HL-60 (cell line): ENCODE measurements at regions not wholly inside any gene's neighbourhood (a gene's known extent, or its start where the extent isn't known, plus 50 kb on each side); places are given as distances from the start of the nearest gene placed in this dataset.

Source experiments
- CTCF ChIP-seq: IDR thresholded peaks from one replicate; pipeline ENCODE4 v1.5.1; 2011; ENCODE audit warnings: low read length, control low read depth, inconsistent platforms; ENCODE audit not compliant: insufficient read depth
- REST ChIP-seq: IDR thresholded peaks from 2 replicates; pipeline ENCODE4 v1.6.1; 2012; ENCODE audit warnings: low read depth; ENCODE audit not compliant: insufficient replicate concordance

- TF ChIP-seq CTCF = no peak
- TF ChIP-seq REST = no peak
Measured at GRCh38 chr13:47647001-47647400, 354.1 kb downstream of the SUCLA2 start.
